GM21723 (cell line): ENCODE measurements at regions not wholly inside any gene's neighbourhood (a gene's known extent, or its start where the extent isn't known, plus 50 kb on each side); places are given as distances from the start of the nearest gene placed in this dataset.
"Not testable (repeated sequence)": the region's sequence is repeated elsewhere in the genome, so short reads cannot be mapped to it uniquely, and the experiment has no call there.

ENCODE experiments used
- ATAC-seq: cut with Tn5 transposase; IDR thresholded peaks from one replicate; pipeline ENCODE4 v1.9.1; 2021; ENCODE audit warnings: mild to moderate bottlenecking, moderate library complexity; ENCODE audit not compliant: unreplicated experiment

DNA sequence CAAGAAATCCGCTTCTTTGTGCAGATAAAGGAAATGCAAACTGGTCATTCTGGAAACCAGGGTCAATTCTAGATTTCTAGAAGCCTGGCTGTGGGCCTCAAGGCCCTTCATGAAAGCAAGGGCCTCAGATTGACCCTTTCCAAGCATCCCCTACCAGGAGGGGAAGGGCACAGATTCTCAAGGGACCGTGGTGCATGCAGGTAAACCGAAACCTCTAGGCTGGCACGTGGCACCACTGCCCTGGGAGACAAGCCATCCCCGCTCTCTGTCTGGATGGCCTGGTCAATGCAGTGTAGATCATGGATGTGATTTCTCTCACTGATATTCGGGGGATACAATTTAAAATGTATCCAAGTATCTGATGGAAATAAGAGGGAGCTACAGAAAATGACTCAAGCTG, 69.4 kb downstream of the TOMM20 start:
- no peak for ATAC-seq

DNA sequence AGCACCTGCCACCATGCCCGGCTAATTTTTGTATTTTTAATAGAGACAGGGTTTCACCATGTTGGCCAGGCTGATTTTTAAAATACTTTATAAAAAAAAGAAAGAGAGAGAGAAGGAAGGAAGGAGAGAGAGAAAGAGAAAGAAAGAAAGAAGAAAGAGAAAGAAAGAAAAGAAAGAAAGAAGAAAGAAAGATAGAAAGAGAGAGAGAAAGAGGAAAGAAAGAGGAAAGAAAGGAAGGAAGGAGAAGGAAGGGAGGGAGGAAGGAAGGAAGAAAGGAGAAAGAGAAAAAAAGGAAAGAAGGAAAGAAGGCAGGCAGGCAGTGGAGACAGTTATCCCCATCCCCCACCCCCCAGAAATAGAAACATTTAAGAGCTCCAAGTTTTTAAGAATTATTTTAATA, 69.9 kb downstream of the TOMM20 start:
- no peak for ATAC-seq

DNA sequence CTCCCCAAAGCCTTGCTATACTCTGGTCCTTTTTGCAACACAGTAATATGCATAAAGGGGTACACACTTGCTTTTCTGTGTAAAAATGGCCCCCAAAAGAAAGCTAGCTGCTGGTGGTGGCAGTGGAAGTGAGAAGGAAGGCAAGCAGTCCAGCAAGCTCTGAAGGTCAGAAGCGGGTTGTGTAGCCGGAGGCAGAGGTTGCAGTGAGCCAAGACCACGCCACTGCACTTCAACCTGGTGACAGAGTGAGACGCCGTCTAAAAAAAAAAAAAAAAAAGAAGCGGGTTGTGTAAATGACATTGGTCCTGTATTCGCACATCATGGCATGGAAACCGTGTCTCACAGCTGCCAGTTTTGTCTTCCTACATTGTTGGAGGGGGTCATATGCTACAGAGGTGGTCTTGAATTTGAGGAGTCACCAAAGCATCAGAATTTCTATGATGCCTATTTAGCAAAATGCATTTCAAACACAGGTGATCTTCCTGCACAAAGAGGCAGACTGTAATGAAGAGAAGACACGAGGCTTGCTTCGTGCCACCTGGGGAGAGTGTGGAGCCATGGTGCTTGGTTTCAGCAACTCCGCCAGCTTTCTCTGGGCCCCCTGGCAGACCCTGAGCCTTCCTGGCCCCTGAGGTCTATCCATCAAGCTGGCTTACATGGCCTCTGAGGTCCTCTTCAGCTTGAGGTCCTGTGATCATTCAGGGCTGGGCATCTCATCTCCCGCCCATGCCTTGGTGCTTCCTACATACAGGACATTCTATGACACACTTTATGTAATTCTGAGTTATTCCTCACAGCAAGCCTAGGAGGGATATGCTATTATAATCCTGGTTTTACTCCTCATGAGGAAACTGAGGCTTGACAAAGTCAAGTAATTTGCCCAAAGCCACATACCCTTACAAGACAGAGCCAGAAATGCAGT, 71.0 kb downstream of the TOMM20 start:
- ATAC-seq: no peak

DNA sequence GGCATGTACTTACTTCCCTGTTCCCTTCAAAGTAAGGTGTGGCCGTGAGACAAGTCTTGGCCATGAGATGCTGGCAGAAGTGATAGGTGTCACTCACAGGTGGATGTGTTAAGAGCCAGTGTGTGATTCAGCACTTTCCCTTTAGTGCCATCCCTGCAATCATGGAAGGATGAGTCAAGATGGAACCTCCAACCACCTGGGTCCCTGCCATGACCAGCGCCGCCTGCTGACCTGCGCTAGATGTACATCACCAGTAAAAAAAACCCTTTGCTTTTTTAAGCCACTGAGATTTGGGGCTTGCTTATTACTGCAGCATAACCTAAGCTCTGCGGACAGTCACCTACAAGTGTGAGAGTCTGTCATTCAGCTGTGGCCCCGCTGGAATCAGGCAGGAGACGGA, 71.7 kb downstream of the TOMM20 start:
- ATAC-seq: no peak

DNA sequence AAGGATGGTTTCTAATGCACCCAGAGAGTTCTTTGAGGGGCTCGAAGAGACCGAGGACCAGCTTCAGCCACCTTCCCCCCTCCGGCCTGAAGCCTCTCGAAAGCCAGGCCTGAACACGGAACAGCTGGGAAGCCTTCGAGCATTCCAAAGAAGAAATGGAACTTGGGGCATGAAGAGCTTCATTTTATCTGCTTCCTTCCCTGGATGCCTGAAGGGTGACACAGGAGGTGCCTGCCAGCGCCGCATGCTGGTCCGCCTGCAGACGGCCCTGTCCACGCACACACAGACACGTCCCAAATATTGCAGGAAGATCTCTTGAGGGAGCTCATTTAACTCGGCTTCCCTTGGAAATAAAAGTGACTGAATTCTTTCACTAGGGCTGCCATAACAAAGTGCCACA, 73.7 kb downstream of the TOMM20 start:
- ATAC-seq: no peak

DNA sequence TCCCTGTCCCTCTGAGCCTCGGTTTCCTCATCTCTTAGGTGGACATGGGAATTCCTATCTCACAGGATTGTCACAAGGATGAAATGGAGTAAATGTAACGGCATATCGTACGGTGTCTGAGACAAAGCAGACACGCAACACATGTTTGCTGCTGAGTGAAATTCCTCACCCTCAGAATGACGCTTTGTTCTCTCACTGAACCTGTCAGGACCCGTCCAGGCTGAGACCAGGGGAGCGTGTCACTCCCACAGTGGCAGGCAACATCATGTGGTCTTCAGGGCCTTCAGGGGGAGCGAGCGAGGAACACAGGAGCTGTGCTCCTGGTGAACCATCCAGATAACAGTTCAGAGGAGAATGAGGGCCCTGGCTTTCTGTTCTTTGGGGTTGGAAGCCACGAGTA, 74.2 kb downstream of the TOMM20 start:
- no peak for ATAC-seq

DNA sequence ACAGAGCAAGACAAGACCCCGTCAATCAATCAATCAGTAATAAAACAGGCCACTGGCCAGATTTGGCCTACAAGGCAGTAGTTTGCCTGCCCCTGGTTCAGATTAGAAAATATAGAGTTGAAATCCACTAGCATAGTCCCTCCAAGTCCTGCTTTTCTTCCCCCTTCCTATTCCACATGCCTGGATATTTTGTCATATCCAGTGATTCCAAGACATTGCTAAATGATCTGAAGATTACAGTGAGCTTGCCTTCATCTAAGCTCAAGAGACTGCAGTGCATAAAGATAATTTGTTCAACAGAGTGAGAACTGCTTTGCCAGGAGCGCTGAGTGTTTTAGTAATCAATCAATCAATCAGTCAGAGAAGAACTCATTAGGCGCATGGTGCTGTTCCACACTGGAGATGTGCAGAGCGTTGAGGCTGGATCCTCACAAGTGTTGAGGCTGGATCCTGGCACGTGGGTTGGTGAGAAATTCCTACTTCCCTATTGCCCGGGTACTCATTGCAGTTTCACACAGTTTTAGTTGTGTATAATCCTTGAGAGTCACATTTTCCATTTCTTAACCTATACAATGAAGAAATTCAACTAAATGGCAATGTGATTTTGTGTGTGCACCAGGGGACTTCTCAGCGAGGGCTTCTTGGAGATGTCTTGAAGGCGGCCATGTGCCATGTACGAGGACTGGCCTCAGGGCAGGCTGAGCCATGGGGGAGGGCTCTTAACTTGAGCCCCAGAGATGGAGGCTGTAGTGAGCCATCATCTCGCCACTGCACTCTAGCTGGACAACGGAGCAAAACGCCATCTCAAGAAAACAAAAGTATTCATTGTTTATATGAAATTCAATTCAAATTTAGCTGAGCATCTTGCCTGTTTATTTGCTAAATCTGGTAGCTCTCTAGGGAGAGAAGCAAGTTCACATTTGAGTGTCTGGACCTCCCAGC, 76.3 kb downstream of the TOMM20 start:
- no peak for ATAC-seq

DNA sequence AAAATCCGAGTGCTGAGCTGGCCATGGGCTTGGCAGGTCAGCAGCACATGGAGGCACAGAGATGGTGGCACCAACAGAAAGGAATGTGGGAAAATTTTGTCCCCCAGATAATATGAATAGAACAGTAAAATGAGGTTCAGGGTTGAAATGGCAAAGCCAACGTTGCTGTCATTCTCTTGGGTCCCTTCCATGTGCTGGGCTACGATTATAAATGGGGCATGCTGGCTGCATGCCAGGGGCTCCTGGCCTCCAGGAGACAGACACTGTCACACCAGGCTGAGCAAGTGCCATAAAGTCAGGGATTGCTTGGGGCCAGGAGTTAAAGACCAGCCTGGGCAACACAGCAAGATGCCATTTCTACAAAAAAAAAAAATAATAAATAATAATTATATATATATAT, 77.1 kb downstream of the TOMM20 start:
- no peak for ATAC-seq

DNA sequence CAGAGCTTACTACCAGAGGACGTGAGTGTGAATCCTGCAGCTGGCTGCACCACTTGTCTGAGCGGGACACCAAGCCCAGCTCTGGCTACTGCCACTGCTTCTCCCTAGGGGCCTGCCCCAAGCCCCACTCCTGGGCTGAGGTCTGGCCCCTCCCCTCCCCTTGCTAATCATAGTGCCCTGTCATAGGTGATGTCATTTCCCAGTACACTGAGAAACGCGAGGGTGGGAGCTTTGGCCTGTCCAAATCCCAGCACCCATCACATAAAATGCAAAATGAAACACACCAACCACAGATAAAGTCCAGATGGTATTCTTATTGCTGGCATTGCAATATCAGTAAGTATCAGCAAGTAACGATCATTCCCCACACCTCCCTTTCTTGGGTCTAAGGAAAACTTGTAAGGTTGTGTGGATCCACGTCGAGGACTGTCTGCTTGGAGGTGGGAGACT, 77.7 kb downstream of the TOMM20 start:
- ATAC-seq: peak; percentile 43

DNA sequence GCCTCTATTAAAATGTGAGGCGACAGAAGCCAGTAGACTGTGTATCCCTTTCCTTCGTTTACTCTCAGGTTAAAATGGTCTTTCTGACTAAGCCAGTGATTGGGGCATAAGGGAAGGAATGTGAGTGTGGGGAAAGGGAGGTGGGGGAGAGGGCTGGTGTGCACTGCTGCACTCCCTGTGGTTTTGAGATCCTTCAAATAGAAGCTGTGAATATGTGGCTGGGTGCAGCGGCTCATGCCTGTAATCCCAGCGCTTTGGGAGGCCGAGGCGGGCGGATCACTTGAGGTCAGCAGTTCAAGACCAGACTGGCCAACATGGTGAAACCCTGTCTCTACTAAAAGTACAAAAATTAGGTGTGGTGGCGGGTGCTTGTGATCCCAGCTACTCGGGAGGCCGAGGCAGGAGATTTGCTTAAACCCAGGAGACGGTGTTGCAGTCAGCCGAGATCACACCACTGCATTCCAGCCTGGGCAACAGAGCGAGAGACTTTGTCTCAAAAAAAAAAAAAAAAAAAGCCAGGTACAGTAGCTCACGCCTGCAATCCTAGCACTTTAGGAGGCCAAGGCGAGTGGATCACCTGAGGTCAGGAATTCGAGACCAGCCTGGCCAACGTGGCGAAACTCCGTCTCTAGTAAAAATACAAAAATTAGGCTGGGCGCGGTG, 78.8 kb downstream of the TOMM20 start:
- not testable (repeated sequence) for ATAC-seq

DNA sequence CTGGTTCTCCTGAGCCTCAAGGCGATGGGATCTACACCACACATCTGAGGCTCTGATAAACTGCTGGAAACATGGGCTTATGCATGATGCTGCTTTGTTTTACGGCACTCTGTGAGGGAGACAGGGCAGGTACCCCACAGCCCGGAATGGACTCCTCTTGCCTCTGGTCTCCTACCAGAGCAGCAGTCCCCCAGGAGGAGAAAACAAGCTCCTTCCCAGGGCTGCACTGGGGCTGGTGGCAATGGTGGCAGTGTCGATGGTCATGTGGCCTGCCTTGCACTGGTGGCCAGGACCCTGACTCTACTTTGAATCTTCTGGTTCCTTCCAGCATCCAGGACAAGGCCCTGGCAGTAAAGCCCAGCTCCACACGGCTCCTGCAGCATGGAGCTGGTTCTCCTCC, 79.4 kb downstream of the TOMM20 start:
- no peak for ATAC-seq

DNA sequence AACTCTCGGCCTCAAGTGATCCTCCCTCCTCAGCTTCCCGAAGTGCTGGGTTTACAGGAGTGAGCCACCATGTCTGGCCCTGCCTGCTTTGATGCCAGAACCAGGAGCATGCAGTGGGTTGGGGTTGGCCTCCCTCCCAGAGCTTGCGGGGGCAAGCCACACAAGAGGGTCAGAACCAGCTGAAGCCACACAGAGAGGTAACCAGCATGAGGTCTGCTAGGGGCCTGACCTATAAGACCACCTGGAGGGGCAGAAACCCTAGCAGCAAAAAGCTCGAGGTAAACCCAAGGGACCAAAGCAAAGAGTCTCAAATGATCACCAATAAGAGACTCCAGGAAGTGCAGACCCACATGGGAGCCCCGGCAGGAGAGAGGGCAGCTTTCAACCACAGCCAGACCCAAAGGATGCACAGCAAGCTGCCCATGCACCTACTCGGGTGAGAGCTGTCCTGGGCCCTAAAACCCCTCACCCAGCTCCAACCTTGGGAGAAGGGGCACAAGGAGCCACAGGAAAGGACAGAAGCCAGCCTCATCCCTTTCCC, 81.2 kb downstream of the TOMM20 start:
- ATAC-seq: no peak

DNA sequence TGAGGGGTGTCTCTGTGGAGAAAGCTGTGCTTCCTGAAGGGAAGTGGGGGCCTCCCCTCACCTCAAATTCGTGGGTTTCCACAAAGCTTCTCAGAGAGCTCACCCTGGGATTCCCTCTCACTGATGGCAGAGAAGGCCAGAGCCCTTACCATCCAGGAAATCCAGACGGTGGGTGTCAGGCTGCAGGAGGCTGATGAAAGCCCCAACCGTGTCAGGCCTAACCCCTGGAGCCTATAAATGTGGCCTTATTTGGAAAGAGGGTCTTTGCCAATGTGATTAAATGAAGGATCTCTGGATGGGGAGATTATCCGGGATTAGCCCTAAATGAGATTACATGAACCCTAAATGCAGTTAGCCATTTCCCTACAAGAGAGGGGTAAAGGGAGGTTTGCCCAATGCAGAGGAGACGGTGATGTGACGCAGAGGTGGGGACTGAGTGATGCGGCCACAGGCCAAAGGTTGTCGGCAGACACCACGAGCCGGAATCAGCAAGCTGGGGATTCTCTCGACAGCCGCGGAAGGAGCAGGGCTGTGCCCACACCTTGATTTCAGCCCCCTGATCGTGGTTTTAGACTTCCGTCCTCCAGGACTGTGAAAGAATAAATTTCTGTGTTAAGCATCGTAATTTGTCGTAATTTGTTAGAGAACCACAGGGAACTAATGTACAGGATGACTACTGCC, 82.6 kb downstream of the TOMM20 start:
- ATAC-seq: no peak

DNA sequence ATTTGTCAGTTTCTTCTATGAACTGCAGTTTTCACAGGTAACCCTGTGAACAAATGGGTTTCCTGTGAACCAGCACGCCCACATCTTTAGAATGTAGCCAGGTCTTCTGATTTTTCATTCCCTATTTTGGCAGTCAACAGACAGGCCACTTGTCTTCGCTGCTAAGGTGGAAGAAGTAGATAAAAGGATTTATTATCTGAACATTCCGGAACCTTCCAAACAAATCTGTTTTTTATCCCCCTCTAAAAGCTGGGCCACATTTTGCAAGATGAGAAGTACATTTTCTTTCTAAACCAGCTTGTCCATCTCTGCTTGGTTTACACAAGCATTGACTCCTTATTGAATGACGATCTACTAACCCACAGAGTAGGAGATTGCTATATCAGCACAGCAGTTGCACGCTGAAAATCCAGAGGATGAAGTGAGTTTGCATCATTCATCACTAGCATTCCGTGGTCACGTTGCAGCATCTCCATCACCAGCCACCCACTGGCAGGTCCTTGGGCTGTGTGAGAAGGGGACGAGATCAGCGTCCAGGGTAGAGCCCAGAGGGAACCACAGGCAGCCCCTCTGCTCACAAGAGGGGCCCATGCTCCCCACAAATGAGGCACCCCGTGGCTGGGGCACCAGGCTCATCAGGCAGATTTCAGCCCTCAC, 83.5 kb downstream of the TOMM20 start:
- no peak for ATAC-seq

DNA sequence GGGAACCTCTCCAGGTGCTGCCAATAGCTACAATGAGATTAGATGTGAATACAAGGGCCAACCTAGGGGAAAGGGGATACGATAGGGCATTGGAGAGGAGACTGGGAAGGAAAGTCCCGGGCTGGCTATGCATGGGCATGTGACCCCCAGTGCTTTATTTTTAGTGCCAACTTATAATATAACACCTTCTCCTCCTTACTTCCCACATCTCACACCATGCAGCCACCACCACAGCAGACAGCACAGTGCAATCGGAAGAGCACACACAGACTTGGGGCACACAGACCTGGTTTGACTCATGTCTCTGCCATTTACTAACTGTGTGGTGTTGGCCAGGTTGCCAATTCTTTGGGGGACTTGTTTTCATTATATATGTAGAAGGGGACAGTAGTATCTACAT, 85.4 kb downstream of the TOMM20 start:
- ATAC-seq: no peak

DNA sequence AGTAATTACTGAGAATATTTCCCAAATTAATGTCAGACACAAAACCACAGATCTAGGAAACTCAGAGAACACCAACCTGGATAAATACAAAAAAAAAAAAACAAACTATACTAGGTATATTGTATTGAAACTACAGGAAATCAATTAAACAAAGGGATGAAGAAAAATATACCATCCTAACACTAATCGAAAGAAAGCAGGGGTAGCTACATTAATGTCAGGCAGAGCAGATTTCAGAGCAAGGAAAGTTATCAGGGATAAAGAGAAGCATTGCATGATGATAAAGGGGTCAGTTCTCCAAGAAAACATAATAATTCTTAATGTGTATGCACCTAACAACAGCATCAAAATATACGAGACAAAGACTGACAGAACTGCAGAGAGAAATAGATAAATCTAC, 89.9 kb downstream of the TOMM20 start:
- no peak for ATAC-seq

DNA sequence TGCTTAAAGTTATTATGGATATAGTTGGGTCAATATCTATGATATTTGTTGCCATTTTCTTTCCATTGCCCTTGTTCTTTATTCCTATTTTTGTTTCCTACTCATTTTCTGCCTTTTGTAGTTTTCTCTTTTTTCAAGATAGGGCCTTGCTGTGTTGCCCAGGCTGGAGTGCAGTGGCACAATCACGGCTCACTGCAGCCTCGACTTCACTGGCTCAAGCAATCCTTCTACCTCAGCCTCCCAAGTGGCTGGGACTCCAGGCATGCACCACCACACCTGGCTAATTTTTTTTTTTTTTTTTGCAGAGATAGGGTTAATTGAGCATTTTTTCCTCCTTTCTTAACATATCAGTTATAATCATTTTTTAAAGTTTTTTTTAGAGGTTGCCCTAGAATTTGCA, 92.7 kb downstream of the TOMM20 start:
- ATAC-seq: no peak

DNA sequence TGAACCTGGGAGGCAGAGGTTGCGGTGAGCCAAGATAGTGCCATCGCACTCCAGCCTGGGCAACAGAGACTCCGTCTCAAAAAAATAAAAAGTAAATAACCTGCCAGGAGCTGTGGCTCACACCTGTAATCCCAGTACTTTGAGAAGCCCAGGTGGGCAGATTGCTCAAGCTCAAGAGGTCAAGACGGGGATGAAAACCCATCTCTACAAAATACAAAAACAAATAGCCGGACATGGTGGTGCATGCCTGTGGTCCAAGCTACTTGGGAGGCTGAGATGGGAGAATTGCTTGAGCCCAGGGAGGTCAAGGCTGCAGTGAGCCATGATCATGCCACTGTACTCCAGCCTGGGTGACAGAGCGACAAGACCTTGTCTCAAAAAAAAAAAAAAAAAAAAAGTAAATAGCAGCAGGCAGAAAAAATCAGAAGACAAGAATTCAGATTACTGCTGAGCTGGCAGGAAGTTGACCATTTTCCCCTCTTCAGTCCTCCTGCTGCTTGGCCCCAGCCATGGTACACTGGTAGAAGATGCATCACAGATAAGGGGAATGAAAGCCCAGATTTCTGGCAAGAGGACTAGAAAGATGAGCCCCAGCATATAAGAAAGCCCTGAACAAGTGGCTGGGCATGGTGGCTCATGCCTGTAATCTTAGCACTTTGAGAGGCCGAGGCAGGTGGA, 97.6 kb downstream of the TOMM20 start:
- ATAC-seq: no peak

DNA sequence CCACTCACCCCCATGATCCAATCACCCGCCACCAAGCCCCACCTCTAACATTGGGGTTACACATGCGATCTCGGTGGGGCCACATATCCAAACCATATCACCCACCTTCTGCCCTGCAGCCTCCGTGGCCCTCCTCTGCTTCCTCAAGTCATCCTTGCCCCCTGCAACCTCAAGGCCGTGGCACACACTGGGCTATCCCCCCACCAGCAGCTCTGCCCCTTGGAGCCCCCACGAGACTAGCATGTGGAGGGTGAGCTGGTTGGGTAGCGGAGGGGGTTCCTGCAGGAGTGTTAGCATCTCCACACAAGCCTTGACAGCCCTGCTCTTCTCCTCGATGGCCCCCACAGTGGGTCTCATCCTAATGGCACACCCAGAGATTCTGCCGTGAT, 100.8 kb downstream of the TOMM20 start:
- no peak for ATAC-seq
